PFSK-1 (cell line): ENCODE measurements at regions not wholly inside any gene's neighbourhood (a gene's known extent, or its start where the extent isn't known, plus 50 kb on each side); places are given as distances from the start of the nearest gene placed in this dataset.
A peak's percentile ranks its signal among the peaks of the same experiment; 100 is the strongest.

Experiments
- POLR2AphosphoS5 ChIP-seq: IDR thresholded peaks from 2 replicates; pipeline ENCODE4 v1.6.1; 2012; ENCODE audit warnings: low read depth, mild to moderate bottlenecking, control low read depth, low read length, moderate library complexity
- REST ChIP-seq, 2 experiments: IDR thresholded peaks; 2 replicates each; pipeline versions ENCODE4 v1.6.1 to v1.8.0; 2011 to 2012; ENCODE audit warnings: low read depth in 2 of 2, low read length in 2 of 2, control low read depth in 1 of 2, inconsistent platforms in 1 of 2, mild to moderate bottlenecking in 1 of 2, moderate library complexity in 1 of 2; ENCODE audit not compliant: insufficient read depth in 1 of 2
- SIN3A ChIP-seq: IDR thresholded peaks from 2 replicates; pipeline ENCODE4 v1.6.1; 2012; ENCODE audit warnings: mild to moderate bottlenecking, low read length, moderate library complexity, borderline replicate concordance; ENCODE audit not compliant: insufficient read depth
- TAF1 ChIP-seq: IDR thresholded peaks from 2 replicates; pipeline ENCODE4 v1.6.1; 2012; ENCODE audit warnings: low read length, control low read depth, borderline replicate concordance; ENCODE audit not compliant: insufficient read depth

- no peak for TF ChIP-seq REST (IDR thresholded peaks at IDR 0.05; ENCODE audit: insufficient read depth in 1 of 2, low read depth in 2 of 2, low read length in 2 of 2)
- no peak for TF ChIP-seq TAF1
- no peak for TF ChIP-seq POLR2AphosphoS5
- 0 out of 2 replicates have a peak, but pooled peaks have one; percentile 44 for TF ChIP-seq SIN3A
Measured at GRCh38 chr4:104394406-104395167, 100.1 kb downstream of the CXXC4 start.
